ENCODE measurements at regions not wholly inside any gene's neighbourhood (a gene's known extent, or its start where the extent isn't known, plus 50 kb on each side); places are given as distances from the start of the nearest gene placed in this dataset.
"Not testable (repeated sequence)": the region's sequence is repeated elsewhere in the genome, so short reads cannot be mapped to it uniquely, and the experiment has no call there.

DNA sequence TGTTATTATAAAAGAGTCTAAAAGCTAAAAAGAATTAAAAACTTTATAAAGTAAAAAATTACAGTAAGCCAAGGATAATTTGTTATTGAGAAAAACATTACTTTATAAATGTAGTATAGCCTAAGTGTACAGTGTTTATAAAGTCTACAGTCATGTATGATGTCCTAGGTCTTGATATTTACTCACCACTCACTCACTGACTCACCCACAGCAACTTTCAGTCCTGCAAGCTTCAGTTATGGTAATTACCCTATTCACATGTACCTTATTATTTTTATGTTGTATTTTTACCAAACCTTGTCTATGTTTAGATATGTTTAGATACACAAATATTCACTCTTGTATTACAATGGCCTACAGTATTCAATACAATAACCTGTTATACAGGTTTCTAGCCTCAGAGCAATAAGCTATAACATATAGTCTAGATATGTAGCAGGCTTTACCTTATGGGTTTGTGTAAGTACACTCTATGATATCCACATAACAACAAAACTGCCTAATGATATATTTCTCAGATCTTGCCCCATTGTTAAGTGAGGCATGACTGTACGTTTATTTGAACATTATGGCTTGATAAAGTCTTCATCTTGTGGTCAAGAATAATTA lies 113.7 kb upstream of the KITLG start:
- DNase-seq: no peak

- DNase-seq: no peak
These were observed 111.5 kb upstream of the KITLG start for GRCh38 chr12:88691811-88692210.

DNA sequence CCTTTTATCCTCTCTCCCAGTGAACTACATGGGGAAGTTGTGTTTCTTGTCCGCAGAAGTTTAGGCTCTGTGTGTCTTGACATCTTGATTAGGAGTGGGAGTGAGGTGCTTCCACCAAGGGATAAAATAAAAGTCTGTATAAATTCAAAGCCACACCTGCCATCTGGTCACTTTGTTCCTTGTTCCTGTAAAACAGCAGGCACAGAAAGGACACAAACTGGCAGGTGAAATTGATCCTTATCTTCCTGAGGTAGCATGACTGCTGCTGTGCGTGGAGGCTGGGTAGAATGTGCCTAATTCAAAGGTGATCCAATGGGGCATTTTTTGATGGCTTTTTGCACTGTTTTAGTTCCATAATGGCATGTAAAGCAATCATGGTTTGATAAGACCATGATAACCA lies 104.3 kb upstream of the KITLG start:
- no peak for DNase-seq

DNA sequence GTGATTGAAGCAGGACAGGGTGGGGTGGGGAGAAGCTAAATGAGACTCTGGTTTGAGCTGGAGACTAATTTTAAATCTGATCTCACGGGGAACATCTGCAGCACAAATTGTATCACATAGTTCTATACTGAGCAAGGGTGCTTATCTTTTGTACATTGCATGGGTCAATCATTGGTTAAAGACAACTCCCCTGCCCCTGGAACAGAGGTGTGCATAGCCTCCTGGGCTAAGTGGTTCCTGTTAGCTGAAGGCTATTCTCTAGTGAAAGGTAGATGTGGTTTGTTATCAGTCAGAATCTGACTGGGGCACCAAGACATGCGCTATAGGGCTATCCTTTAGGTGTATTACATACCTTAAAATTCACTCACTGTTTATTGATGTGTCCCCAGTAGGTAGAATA lies 103.9 kb upstream of the KITLG start:
- DNase-seq: no peak

DNA sequence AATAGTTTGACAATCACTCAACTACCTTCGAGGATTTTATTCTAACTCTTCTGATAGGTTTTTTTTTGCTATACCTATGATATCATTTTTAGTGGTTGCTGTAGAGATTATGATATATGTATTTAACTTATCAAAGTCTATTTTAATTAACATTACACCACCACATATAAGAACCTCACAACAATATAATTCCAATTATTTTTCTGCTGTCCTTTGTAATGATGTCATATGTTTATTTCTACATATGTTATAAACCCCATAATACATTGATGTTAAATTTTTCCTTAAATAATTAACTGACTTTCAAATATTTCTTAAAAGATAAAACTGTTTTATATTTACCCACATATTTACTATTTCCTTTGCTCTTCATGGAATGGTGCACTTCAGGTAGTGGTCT lies 103.4 kb upstream of the KITLG start:
- DNase-seq: no peak

- DNase-seq: no peak
These were observed 101.0 kb upstream of the KITLG start for GRCh38 chr12:88681271-88681670.

GRCh38 chr12:88677464-88677863 lies 97.2 kb upstream of the KITLG start:
- no peak for DNase-seq

DNA sequence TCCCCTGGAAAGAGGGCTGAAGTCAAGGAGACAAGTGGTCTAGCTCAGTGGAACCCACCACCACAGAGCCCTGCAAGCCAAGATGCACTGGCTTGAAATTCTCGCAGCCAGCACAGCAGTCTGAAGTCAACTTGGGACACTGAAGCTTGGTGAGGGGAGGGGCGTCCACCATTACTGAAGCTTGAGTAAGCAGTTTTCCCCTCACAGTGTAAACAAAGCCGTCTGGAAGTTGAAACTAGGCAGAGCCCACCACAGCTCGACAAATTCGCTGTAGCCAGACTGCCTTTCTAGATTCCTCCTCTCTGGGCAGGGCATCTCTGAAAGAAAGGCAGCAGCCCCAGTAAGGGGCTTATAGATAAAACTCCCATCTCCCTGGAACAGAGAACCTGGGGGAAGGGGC lies 87.3 kb upstream of the KITLG start:
- DNase-seq: not testable (repeated sequence)

- DNase-seq: no peak
These were observed 84.8 kb upstream of the KITLG start for GRCh38 chr12:88665071-88665470.

DNA sequence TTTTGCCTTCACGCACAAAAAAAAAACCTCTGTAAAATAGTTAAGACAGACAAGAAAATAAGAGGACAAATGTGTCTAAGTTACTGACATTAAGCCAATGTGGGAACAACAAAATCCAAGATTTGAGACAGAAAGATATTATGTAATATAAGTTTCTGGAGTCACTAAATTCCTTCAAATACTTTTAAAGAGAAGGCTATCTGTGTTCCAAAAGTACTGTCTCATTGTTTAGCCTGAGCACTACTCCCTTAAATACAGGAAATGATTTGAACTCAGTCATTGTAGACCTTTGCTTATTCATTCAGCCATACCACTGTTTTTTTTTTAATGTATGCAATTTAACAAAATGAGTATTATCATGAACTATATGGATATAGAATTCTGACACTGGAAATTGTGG lies 82.7 kb upstream of the KITLG start:
- DNase-seq: no peak

- DNase-seq: no peak
These were observed 81.8 kb upstream of the KITLG start for GRCh38 chr12:88662093-88662492.

GRCh38 chr12:88658009-88658408 lies 77.7 kb upstream of the KITLG start:
- DNase-seq: no peak

DNA sequence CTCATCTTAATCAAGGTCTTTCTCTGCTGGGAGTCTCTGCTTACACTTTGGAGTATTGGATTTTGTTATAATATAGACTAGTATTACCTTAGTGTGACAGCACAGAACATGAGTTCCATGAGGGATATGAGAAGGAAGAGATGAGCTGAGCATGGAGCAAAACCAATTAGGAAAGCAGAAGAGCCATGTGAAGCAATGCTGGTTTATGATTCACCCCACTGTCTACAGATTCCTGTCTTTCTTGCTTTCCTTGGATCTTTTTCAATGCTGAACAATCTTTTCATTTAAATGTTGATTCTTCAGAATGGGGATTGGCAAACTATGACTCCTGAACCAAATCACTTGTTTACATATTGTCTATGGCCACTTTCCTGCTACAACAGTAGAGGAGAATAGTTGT lies 70.4 kb upstream of the KITLG start:
- DNase-seq: no peak

GRCh38 chr12:88648625-88649024 lies 68.4 kb upstream of the KITLG start:
- no peak for DNase-seq

DNA sequence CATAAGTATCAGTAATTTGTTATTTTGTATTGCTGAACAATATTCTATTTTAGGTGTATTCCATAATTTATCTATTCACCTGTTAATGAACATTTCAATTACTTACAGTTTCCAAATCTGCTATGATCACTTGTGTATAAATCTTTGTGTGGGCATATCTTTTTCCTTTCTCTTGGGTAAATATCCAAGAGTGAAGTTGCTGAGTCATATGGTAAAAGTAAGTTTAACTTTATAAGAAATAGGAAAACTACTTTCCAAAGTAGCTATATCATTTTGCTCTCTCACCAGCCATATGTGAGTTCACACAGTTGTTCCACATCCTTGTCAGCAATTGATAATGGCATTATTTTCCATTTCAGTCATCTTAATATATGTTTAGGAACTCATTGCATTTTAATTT lies 66.6 kb upstream of the KITLG start:
- DNase-seq: no peak

GRCh38 chr12:88645816-88646215 lies 65.5 kb upstream of the KITLG start:
- no peak for DNase-seq

DNA sequence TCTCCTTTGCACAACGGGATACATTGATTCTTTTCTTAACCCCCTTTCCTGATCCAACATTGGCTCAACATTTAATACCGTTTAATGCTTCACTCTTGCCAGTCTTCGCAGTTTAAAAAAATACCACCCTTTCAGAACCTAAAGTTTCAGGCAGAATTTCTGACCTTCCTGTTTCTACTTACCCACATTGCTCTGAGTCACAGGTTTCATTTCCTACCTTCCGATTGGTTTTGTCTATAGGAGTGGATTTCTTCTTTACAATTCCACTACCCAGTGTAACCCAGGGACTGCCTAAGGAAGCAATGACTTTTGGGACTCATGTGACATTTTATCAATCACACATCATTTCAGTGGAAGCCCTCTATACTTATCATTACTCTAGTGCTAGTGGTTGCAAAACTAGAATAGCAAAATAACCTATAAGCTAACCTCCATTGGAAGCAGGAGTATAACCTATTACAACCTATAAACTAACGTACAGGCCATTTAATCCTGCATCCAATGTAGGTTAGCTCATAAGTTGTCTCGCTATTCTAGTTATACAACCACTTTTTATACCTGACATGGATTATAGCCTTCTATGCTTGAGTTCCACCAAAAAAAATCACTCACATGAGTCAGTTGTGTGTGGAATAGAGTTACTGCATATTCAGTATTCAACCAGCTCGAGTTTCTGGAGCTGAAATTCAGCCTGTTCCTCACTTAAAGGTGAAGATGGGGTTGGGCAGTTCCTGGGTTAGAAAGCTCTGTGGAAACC lies 64.9 kb upstream of the KITLG start:
- DNase-seq: no peak

- no peak for DNase-seq
These were observed 63.4 kb upstream of the KITLG start for GRCh38 chr12:88643685-88644084.

GRCh38 chr12:88642675-88643431 lies 62.6 kb upstream of the KITLG start:
- no peak for DNase-seq

GRCh38 chr12:88638966-88639760 lies 58.9 kb upstream of the KITLG start:
- DNase-seq: peak; percentile 3

- DNase-seq: no peak
These were observed 58.1 kb upstream of the KITLG start for GRCh38 chr12:88638388-88638787.

GRCh38 chr12:88634008-88634407 lies 53.7 kb upstream of the KITLG start:
- no peak for DNase-seq

DNA sequence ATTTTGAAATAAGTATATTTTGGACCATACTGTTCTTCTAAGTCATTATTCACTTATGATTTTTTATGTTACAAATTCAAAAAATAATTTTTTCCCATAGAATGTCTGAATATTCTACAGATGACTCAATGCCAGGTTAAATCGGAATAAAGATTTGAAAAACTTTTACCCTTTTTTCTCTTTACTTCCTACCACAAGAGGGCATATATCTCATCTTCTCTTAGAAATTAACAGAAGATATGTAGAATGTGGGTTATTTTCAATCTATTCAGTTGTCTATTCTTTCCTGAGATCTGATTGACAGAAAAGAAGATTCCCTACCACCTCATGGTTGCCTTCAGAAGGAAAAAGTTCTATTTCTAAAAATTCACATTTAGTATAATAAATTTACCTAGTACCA lies 53.0 kb upstream of the KITLG start:
- DNase-seq: no peak
